ENCODE measurements at regions not wholly inside any gene's neighbourhood (a gene's known extent, or its start where the extent isn't known, plus 50 kb on each side); places are given as distances from the start of the nearest gene placed in this dataset.
"Not testable (repeated sequence)": the region's sequence is repeated elsewhere in the genome, so short reads cannot be mapped to it uniquely, and the experiment has no call there.

- H3K36me3 ChIP-seq (replicated peaks; ENCODE audit: control insufficient read depth, insufficient read depth, low read length), result no peaks in the 10 kb centered on the region
- peak; percentile 65 for DNase-seq
- no peaks in the 10 kb centered on the region for H3K27me3 ChIP-seq (ENCODE audit: control insufficient read depth, insufficient read depth, low read length)
- H3K4me3 ChIP-seq (ENCODE audit: insufficient read depth, low read depth, low read length), result no peak overlapping the region
These were observed 81.9 kb upstream of the C1orf174 start for GRCh38 chr1:3981746-3982505.

- H3K27me3 ChIP-seq (ENCODE audit: control insufficient read depth, insufficient read depth, low read length), result no peaks in the 10 kb centered on the region
- DNase-seq, result peak; percentile 40
- no peaks in the 10 kb centered on the region for H3K36me3 ChIP-seq (replicated peaks; ENCODE audit: control insufficient read depth, insufficient read depth, low read length)
These were observed 83.1 kb upstream of the C1orf174 start for GRCh38 chr1:3983181-3983580.

GRCh38 chr1:3984586-3984985 is 84.5 kb upstream of the C1orf174 start:
- Histone ChIP-seq H3K4me3 (ENCODE audit: insufficient read depth, low read depth, low read length) (no peak overlapping the region), H3K27me3 (ENCODE audit: control insufficient read depth, insufficient read depth, low read length) (no peaks in the 10 kb centered on the region), H3K36me3 (replicated peaks; ENCODE audit: control insufficient read depth, insufficient read depth, low read length) (no peaks in the 10 kb centered on the region)
- peak; percentile 34 for DNase-seq

More at GRCh38 chr1:3983181-3983580, 83.1 kb upstream of the C1orf174 start:
- H3K4me3 ChIP-seq (ENCODE audit: insufficient read depth, low read depth, low read length), result no peak overlapping the region

- no peaks in the 10 kb centered on the region for H3K36me3 ChIP-seq (replicated peaks; ENCODE audit: control insufficient read depth, insufficient read depth, low read length)
- no peak overlapping the region for H3K4me3 ChIP-seq (ENCODE audit: insufficient read depth, low read depth, low read length)
- H3K27me3 ChIP-seq (ENCODE audit: control insufficient read depth, insufficient read depth, low read length), result no peaks in the 10 kb centered on the region
- peak; percentile 35 for DNase-seq
These were observed 86.7 kb upstream of the C1orf174 start for GRCh38 chr1:3986686-3987218.

DNA sequence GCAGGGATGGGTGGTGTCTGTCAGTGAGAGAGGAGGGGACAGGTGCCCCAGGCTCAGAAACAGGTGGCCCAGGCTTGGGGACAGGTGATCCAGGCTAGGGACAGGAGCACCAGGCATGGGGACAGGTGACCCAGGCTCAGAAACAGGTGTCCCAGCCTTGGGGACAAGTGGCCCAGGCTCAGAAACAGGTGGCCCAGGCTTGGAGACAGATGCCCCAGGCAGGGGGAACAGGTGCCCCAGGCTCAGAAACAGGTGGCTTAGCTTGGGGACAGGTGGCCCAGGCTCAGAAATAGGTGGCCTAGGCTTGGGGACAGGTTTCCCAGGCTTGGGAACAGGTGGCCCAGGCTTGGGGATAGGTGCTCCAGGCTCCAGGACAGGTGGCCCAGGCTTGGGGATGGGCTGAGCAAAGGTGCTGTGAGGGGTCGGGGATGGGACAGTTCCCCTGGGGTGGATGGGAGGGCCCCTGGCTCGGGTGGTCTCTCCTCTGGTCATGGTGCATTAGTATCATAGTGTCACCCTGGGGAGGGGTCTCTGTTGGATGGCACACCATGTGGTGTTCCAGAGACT is 87.7 kb upstream of the C1orf174 start:
- Histone ChIP-seq H3K27me3 (ENCODE audit: control insufficient read depth, insufficient read depth, low read length) (no peaks in the 10 kb centered on the region), H3K4me3 (ENCODE audit: insufficient read depth, low read depth, low read length) (no peak overlapping the region), H3K36me3 (replicated peaks; ENCODE audit: control insufficient read depth, insufficient read depth, low read length) (no peaks in the 10 kb centered on the region)
- peak; percentile 27 for DNase-seq

DNA sequence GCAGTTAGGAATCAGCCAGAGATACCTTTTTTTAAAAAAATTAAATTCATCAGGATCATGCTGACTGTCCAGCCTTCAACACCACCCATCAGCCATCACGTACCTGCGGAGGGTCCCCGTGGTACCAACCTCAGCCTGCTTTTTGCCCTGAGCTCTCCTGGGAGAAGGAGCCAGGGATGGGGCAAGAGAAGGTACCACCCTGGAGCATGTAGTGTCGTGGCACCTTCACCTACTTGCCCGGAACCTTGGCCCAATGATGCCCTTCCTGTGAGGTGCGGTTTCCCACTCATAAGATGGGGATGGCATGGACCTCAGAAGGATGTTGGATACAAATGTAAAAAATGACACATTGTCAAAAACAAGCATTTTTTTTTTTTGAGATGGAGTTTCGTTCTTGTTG is 88.4 kb upstream of the C1orf174 start:
- no peak for DNase-seq
- no peaks in the 10 kb centered on the region for H3K27me3 ChIP-seq (ENCODE audit: control insufficient read depth, insufficient read depth, low read length)
- H3K4me3 ChIP-seq (ENCODE audit: insufficient read depth, low read depth, low read length), result no peak overlapping the region
- no peaks in the 10 kb centered on the region for H3K36me3 ChIP-seq (replicated peaks; ENCODE audit: control insufficient read depth, insufficient read depth, low read length)

- no peaks in the 10 kb centered on the region for H3K27me3 ChIP-seq (ENCODE audit: control insufficient read depth, insufficient read depth, low read length)
- no peak overlapping the region for H3K4me3 ChIP-seq (ENCODE audit: insufficient read depth, low read depth, low read length)
- DNase-seq, result no peak
- H3K36me3 ChIP-seq (replicated peaks; ENCODE audit: control insufficient read depth, insufficient read depth, low read length), result no peaks in the 10 kb centered on the region
These were observed 89.4 kb upstream of the C1orf174 start for GRCh38 chr1:3989465-3989864.

DNA sequence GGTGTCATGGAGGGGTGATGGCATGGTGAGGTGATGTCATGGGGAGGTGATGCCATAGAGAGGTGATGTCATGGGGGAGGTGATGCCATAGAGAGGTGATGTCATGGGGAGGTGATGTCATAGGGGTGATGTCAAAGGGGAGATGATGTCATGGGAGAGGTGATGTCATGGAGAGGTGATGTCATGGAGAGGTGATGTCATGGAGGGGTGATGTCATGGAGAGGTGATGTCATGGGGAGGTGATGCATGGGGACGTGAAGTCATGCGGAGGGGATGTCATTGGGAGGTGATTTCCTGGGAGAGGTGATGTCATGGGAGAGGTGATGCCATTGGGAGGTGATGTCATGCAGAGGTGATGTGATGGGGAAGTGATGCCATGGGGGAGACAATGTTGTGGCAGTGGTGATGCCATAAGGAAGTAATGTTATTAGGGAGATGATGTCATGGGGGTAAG is 92.1 kb upstream of the C1orf174 start:
- Histone ChIP-seq H3K4me3 (ENCODE audit: insufficient read depth, low read depth, low read length) (no peak overlapping the region), H3K36me3 (replicated peaks; ENCODE audit: control insufficient read depth, insufficient read depth, low read length) (no peaks in the 10 kb centered on the region), H3K27me3 (ENCODE audit: control insufficient read depth, insufficient read depth, low read length) (no peaks in the 10 kb centered on the region)
- DNase-seq, result no peak

- no peaks in the 10 kb centered on the region for H3K27me3 ChIP-seq (ENCODE audit: control insufficient read depth, insufficient read depth, low read length)
These were observed 92.7 kb upstream of the C1orf174 start for GRCh38 chr1:3992746-3993145.

GRCh38 chr1:3993619-3994375 is 93.7 kb upstream of the C1orf174 start:
- no peaks in the 10 kb centered on the region for H3K27me3 ChIP-seq (ENCODE audit: control insufficient read depth, insufficient read depth, low read length)
- no peak overlapping the region for H3K4me3 ChIP-seq (ENCODE audit: insufficient read depth, low read depth, low read length)

More at GRCh38 chr1:3992746-3993145, 92.7 kb upstream of the C1orf174 start:
- Histone ChIP-seq H3K36me3 (replicated peaks; ENCODE audit: control insufficient read depth, insufficient read depth, low read length) (no peaks in the 10 kb centered on the region), H3K4me3 (ENCODE audit: insufficient read depth, low read depth, low read length) (no peak overlapping the region)
- no peak for DNase-seq

DNA sequence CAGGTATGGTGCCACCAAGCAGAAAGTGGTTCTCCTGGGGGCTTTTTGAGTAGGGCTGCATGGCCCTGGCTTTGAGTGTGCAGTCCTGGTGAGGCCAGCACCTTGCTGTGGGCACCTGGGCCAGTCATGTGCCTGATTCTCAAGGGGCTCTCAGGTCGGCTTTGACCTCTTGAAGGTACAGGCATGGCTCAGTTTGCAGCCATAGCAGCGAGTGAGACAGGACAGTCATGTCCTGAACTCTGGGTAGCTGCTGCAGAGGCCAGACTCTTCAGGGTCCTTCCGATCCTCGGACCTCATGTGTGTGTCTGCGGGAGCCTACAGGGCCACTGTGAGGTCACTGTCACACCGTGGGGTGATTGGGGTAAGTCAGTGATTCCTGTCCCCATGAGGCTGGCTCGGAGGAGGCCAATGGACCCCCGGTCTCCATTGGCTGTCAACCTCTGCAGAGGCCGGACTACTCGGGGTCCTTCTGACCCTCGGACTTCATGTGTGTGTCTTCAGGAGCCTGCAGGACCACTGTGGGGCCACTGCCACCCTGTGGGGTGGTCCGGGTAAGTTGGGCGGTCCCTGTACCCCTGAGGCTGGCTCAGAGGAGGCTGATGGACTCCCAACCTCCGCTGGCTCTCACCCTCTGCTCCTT is 95.2 kb upstream of the C1orf174 start:
- no peak for DNase-seq
- H3K4me3 ChIP-seq (ENCODE audit: insufficient read depth, low read depth, low read length), result no peak overlapping the region
- no peaks in the 10 kb centered on the region for H3K36me3 ChIP-seq (replicated peaks; ENCODE audit: control insufficient read depth, insufficient read depth, low read length)
- H3K27me3 ChIP-seq (ENCODE audit: control insufficient read depth, insufficient read depth, low read length), result no peaks in the 10 kb centered on the region

More at GRCh38 chr1:3993619-3994375, 93.7 kb upstream of the C1orf174 start:
- DNase-seq, result no peak
- H3K36me3 ChIP-seq (replicated peaks; ENCODE audit: control insufficient read depth, insufficient read depth, low read length), result no peaks in the 10 kb centered on the region

DNA sequence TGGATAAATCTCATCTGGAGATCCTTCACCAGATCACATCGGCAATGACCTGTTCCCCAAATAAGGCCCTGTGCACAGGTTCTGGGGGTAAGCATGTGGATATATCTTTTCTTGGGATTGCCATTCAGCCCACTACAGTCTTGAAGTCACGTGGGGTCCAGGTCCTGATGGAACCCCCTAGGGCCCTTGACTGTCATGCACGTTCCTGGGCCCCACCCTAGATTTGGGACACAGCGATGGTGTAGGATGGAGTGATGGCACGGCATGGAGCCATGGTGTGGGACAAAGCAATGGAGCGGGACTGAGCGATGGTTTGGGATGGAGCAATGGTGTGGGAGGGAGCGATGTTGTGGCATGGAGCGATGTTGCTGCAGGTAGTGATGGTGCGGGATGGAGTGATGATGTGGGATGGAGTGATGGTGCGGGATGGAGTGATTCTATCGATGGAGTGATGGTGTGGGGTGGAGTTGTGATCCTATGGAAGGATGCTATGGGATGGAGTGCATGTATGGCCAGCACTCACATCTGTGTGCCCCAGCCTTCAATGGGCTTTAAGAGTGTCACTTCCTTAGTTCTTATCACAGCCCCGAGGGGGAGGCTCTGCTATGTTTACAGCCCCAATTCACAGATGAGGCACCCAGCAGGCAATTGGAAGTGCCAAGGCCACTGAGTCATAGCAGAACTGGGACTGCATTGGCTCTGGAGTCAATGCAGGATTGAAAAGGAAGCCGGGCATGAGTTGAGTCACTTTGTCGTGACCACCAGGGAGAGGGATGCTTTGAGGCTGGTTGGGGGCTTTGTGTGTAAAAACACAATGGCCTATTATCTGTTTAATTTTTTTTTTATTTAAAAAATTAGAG is 97.0 kb upstream of the C1orf174 start:
- Histone ChIP-seq H3K4me3 (ENCODE audit: insufficient read depth, low read depth, low read length) (no peak overlapping the region), H3K36me3 (replicated peaks; ENCODE audit: control insufficient read depth, insufficient read depth, low read length) (no peaks in the 10 kb centered on the region), H3K27me3 (ENCODE audit: control insufficient read depth, insufficient read depth, low read length) (no peaks in the 10 kb centered on the region)
- DNase-seq, result no peak

DNA sequence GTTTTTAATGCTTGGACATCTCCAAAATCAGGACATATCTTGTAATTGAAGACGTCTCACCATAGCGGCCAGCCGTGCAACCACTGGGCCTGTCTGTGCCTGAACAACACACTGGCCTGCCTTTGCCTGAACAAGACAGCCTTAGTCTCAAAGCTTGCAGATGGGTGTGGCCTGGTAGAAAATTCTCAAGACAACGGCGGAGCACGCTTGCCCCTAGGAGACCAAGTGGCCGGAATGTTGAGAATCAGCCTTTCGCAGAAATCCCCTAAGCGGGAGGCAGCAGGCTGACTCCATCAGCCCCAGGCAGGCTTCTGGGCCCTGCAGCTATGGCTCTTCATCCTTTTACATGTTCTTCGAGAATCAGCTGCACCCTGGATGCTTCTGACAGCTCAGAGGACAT is 98.0 kb upstream of the C1orf174 start:
- DNase-seq, result peak; percentile 49
- Histone ChIP-seq H3K27me3 (ENCODE audit: control insufficient read depth, insufficient read depth, low read length) (no peaks in the 10 kb centered on the region), H3K4me3 (ENCODE audit: insufficient read depth, low read depth, low read length) (no peak overlapping the region), H3K36me3 (replicated peaks; ENCODE audit: control insufficient read depth, insufficient read depth, low read length) (no peaks in the 10 kb centered on the region)

GRCh38 chr1:3999514-3999913 is 99.4 kb upstream of the C1orf174 start:
- DNase-seq, result peak; percentile 61
- not testable (repeated sequence) for H3K4me3 ChIP-seq (ENCODE audit: insufficient read depth, low read depth, low read length); H3K27me3 ChIP-seq (ENCODE audit: control insufficient read depth, insufficient read depth, low read length); H3K36me3 ChIP-seq (replicated peaks; ENCODE audit: control insufficient read depth, insufficient read depth, low read length)
